ENCODE measurements at regions not wholly inside any gene's neighbourhood (a gene's known extent, or its start where the extent isn't known, plus 50 kb on each side); places are given as distances from the start of the nearest gene placed in this dataset.

GRCh38 chr6:166877906-166878305, 78.4 kb downstream of the RNASET2 start:
- 89% methylated on average over 2 of the region's 2 CpGs for WGBS
- no peak for TF ChIP-seq POLR2A (IDR thresholded peaks at IDR 0.05)
- TF ChIP-seq CTCF (IDR thresholded peaks at IDR 0.05): no peak
- no peak for TF ChIP-seq POLR2AphosphoS5 (IDR thresholded peaks at IDR 0.05)

GRCh38 chr6:166877349-166877748, 79.0 kb downstream of the RNASET2 start:
- 88% methylated on average over 2 of the region's 2 CpGs for WGBS
- Histone ChIP-seq H3K27me3 (replicated peaks; ENCODE audit: insufficient read depth) (no peaks in the 10 kb centered on the region), H3K27ac (no peak overlapping the region), H3K36me3 (no peaks in the 10 kb centered on the region), H3K9me3 (no peaks in the 10 kb centered on the region), H3K4me1 (replicated peaks) (no peaks in the 10 kb centered on the region), H3K4me3 (no peak overlapping the region)
- TF ChIP-seq POLR2A (IDR thresholded peaks at IDR 0.05) (no peak), POLR2AphosphoS5 (IDR thresholded peaks at IDR 0.05) (no peak), CTCF (IDR thresholded peaks at IDR 0.05) (no peak)
- intact Hi-C loops (cut with DNase I): no loop called here
- DNase-seq (ENCODE audit: low spot score): no peak

More at GRCh38 chr6:166877906-166878305, 78.4 kb downstream of the RNASET2 start:
- H3K4me1 ChIP-seq (replicated peaks): no peaks in the 10 kb centered on the region
- H3K27me3 ChIP-seq (replicated peaks; ENCODE audit: insufficient read depth): no peaks in the 10 kb centered on the region
- no peak overlapping the region for H3K27ac ChIP-seq
- no peaks in the 10 kb centered on the region for H3K9me3 ChIP-seq
- H3K36me3 ChIP-seq: no peaks in the 10 kb centered on the region
- no peak for DNase-seq (ENCODE audit: low spot score)
- intact Hi-C loops (cut with DNase I): no loop called here
- H3K4me3 ChIP-seq: no peak overlapping the region

- Histone ChIP-seq H3K4me3 (no peak overlapping the region), H3K4me1 (replicated peaks) (no peaks in the 10 kb centered on the region), H3K27ac (no peak overlapping the region), H3K27me3 (replicated peaks; ENCODE audit: insufficient read depth) (no peaks in the 10 kb centered on the region), H3K36me3 (no peaks in the 10 kb centered on the region), H3K9me3 (no peaks in the 10 kb centered on the region)
- 80% methylated on average over 9 of the region's 9 CpGs for WGBS
- intact Hi-C loops (cut with DNase I): no loop called here
- TF ChIP-seq CTCF (IDR thresholded peaks at IDR 0.05) (no peak), POLR2A (IDR thresholded peaks at IDR 0.05) (no peak), POLR2AphosphoS5 (IDR thresholded peaks at IDR 0.05) (no peak)
- DNase-seq (ENCODE audit: low spot score): no peak
Measured at GRCh38 chr6:166872531-166873009, 83.8 kb downstream of the RNASET2 start.

- Histone ChIP-seq H3K36me3 (no peaks in the 10 kb centered on the region), H3K27me3 (replicated peaks; ENCODE audit: insufficient read depth) (no peaks in the 10 kb centered on the region), H3K27ac (no peak overlapping the region), H3K4me3 (no peak overlapping the region), H3K4me1 (replicated peaks) (no peaks in the 10 kb centered on the region), H3K9me3 (no peaks in the 10 kb centered on the region)
- DNase-seq (ENCODE audit: low spot score): no peak
- TF ChIP-seq CTCF (IDR thresholded peaks at IDR 0.05): no peak
- TF ChIP-seq POLR2A (IDR thresholded peaks at IDR 0.05): no peak
- no peak for TF ChIP-seq POLR2AphosphoS5 (IDR thresholded peaks at IDR 0.05)
- WGBS: 86% methylated on average over 20 of the region's 20 CpGs
- intact Hi-C loops (cut with DNase I): no loop called here
Measured at GRCh38 chr6:166870602-166871208, 85.6 kb downstream of the RNASET2 start.
